Mammary epithelial cell (primary cell): ENCODE measurements at regions not wholly inside any gene's neighbourhood (a gene's known extent, or its start where the extent isn't known, plus 50 kb on each side); places are given as distances from the start of the nearest gene placed in this dataset.

ENCODE experiments used
- EZH2 ChIP-seq: IDR thresholded peaks from 2 replicates; pipeline ENCODE4 v1.6.1; 2012; ENCODE audit warnings: low read length, inconsistent platforms, borderline replicate concordance
- TF ChIP-seq, protein P1 (sequence below), 2 donors: IDR thresholded peaks in 1 of 2; conservative IDR thresholded peaks in 1 of 2; 2 replicates each; pipeline ENCODE4 v1.5.1; 2011 to 2012; ENCODE audit warnings: inconsistent platforms in 2 of 2, low read length in 2 of 2, mild to moderate bottlenecking in 2 of 2, control low read depth in 1 of 2, low read depth in 1 of 2; ENCODE audit not compliant: insufficient read depth in 1 of 2; ENCODE audit errors: extremely low read depth in 1 of 2

DNA sequence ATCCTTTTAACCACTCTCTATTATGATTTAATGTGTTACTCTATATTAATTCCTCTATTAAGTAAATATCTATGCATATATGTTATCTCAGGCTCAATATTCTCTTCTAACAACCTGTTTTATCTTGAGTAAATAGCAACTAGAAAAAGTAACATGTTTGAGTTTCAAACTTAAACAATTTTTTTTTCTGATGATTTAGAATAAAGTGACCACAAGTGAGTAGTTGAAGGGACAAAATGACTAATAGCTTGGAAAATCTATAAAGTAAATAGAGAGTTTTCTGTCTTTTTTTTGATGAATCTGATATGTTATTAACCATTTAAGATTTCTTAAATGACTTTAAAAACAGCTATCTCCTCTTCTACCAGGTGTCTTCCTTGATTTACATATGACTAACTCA lies 483.8 kb downstream of the TFEC start:
- TF ChIP-seq, protein P1, sequence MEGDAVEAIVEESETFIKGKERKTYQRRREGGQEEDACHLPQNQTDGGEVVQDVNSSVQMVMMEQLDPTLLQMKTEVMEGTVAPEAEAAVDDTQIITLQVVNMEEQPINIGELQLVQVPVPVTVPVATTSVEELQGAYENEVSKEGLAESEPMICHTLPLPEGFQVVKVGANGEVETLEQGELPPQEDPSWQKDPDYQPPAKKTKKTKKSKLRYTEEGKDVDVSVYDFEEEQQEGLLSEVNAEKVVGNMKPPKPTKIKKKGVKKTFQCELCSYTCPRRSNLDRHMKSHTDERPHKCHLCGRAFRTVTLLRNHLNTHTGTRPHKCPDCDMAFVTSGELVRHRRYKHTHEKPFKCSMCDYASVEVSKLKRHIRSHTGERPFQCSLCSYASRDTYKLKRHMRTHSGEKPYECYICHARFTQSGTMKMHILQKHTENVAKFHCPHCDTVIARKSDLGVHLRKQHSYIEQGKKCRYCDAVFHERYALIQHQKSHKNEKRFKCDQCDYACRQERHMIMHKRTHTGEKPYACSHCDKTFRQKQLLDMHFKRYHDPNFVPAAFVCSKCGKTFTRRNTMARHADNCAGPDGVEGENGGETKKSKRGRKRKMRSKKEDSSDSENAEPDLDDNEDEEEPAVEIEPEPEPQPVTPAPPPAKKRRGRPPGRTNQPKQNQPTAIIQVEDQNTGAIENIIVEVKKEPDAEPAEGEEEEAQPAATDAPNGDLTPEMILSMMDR (conservative IDR thresholded peaks at IDR 0.05 in 1 of 2, IDR thresholded peaks at IDR 0.05 in 1 of 2; ENCODE audit: extremely low read depth in 1 of 2, insufficient read depth in 1 of 2, low read depth in 1 of 2, low read length in 2 of 2), result no peak
- TF ChIP-seq EZH2, result no peak
